GM19025 (cell line): ENCODE measurements at regions not wholly inside any gene's neighbourhood (a gene's known extent, or its start where the extent isn't known, plus 50 kb on each side); places are given as distances from the start of the nearest gene placed in this dataset.
"Not testable (repeated sequence)": the region's sequence is repeated elsewhere in the genome, so short reads cannot be mapped to it uniquely, and the experiment has no call there.

ENCODE experiments used
- ATAC-seq: cut with Tn5 transposase; IDR thresholded peaks from one replicate; pipeline ENCODE4 v1.9.1; 2021; ENCODE audit warnings: mild to moderate bottlenecking, low read depth, moderate library complexity; ENCODE audit not compliant: unreplicated experiment

- ATAC-seq: no peak
These were observed 180.4 kb downstream of the SMAD6 start for GRCh38 chr15:66882251-66883020.

DNA sequence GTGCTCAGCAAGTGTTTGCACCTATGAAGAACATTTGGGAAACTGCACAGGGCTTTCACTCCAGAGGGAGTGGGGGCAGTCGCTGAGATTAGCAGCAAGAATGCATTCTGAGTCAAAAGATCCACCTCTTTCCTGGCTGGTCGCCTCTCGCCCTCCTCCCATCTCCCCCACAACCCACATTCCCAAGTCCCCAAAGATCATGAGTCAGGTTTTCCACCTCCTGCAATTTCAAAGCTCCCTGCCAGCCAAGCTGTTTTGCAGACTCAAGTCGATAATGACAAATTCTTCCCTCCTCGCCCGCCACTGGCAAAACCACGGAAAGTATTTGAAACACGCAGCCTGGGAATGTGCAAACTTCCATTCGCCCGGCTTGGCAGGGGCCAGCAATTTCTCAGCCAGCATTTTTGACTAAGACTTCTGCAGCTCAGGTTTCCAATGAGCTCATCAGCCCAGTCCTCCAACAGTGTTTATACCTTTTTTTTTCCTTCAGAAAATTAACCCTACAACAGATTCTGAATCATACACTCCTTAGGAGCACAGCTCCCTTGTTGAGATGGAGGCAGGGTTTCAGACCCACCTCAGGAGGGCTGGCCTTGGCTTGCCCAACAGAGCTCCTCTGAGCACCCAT, 181.4 kb downstream of the SMAD6 start:
- no peak for ATAC-seq

- ATAC-seq: no peak
These were observed 181.2 kb upstream of the SMAD3 start for GRCh38 chr15:66884115-66884622.

DNA sequence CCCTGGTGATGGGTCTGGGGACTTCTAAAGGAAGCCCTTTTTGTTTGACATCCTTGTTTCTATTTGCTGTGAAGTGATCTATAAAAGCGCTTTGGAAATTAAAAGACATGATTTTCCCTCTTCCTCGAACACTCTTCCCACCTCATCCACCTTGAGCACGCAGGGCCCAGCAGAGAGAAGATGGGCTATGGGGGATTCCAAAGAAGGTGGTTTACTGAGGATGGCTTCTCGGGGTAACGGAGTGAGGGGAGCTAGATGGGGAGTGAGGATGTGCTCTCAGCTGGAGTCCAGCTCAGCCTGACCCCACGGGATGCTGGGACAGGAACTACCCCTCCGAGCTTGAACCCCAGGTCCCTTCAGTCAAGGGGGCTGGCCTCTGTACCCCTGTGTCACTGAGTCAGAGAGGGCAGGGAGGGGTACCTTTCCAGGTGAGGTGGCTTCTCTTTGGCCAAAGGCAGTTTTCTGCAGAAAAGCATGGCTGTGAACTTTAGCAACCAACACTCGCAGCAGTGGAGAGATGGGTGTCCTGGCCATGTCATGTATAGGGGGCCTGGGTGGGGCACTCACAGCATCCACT, 180.7 kb upstream of the SMAD3 start:
- no peak for ATAC-seq

GRCh38 chr15:66885281-66885915, 180.0 kb upstream of the SMAD3 start:
- no peak for ATAC-seq

DNA sequence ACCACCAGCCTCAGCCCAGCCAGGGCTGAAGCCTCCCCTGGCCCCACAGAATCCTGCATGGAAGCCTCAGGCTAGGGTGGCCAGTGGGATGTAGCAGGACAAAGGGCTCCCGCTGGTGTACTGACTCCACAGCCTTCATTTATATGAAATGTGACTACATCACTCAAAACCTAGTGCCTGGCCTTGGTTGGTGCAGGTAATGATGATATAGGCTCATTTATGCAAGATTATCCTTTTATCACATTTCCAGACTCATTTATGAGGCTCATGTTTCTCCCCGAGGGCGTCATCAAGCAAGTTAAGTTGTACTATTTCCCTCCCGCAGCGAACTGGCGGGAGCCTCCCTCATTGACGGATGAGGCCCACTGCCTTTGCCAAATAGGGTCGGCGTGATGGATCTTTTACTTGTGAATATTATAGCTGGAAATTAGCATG, 179.1 kb upstream of the SMAD3 start:
- no peak for ATAC-seq

DNA sequence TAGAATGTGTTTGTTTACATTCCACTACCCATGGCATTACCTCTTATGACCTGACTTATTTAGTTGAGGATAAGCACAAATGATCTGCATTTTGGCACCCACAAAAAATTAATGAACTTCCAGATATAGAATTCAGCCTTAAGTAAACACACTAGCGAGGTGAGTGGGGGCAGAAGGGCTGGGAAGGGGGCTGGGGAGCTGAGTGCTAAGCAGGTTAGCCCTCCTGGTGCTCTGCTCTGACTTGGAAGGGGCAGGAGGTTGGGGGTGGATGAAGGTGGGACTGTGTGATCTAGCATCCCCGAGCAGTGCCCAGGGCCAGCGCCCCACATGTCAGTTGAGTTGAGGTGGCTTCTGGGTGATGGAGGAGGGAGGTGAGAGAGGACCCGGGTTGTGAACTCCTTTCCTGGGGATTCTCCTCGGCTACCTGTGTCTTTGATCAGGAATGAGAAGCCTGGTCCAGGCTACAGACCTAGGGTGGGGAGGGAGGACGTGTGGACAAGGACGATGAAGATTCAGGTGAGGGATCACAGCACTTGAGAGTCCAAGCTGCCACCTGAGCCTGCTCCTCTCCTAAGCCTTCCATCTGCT, 178.6 kb upstream of the SMAD3 start:
- ATAC-seq: no peak

DNA sequence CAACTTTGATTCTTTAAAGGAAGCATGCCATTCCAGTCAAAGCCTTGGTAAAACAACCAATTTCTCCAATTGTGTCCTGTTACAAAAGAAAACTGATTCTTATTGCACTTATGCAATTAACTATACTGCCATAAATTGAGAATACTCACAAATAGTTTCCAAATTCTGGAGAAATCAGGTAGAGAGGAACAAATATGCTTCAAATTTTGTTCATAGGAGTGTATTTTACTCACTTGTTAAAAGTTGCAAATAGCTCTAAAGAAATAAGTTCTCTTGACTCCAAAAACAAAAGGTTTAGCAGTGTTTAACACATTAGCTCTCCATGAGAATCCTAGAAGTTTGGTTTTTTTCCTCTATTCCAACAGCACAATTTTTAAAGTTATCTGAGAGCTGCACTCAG, 176.1 kb upstream of the SMAD3 start:
- not testable (repeated sequence) for ATAC-seq

- no peak for ATAC-seq
These were observed 173.6 kb upstream of the SMAD3 start for GRCh38 chr15:66891776-66892175.

- ATAC-seq: no peak
These were observed 172.1 kb upstream of the SMAD3 start for GRCh38 chr15:66893294-66893693.

- no peak for ATAC-seq
These were observed 171.0 kb upstream of the SMAD3 start for GRCh38 chr15:66894363-66894762.

GRCh38 chr15:66894986-66895780, 170.2 kb upstream of the SMAD3 start:
- ATAC-seq: no peak

DNA sequence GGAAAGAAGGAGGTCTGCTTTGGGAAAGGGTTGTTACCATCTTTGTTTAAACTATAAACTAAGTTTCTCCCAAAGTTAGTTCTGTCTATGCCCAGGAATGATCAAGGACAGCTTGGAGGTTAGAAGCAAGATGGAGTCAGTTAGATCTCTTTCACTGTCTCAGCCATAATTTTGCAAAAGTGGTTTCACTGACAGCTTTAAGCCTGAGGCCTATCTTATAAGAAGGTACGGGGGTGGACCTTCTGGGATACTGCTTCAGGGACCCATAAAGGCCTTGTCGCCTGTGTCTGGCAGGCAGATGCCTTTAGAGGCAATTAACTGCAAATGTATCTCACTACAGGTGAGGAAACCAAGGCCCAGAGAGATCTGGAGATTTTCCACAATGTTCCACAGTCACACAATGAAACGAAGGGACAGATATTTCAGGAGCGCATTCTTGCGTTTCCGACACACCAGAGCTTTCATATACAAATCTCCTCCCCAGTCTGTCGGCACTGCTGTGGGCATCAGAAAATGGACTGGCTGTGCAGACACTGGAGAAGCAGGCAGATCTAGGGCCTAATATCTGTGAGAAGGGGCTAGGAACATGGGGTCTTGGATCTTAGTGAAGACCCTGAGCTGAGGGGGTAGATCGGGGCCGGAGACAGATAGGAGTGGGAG, 169.5 kb upstream of the SMAD3 start:
- no peak for ATAC-seq

DNA sequence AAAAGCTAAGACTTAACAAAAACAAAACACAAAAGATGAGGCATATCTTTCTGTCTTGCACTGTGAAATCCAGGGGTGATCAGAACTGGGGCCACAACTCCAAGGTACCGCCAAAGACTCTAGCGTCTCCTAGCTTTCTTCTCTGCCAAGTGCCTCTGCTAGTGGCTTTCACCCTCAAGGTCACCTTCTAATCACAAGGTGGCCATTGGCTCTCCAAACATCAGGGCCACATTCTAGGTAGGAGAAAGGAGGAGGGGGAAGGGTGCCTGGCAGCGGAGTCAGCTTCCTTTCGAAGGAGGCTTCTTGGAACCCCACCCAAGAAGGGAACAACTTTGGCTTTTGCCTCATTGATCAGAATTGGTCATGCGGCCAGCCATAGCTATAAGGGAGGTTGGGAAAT, 168.8 kb upstream of the SMAD3 start:
- ATAC-seq: no peak

DNA sequence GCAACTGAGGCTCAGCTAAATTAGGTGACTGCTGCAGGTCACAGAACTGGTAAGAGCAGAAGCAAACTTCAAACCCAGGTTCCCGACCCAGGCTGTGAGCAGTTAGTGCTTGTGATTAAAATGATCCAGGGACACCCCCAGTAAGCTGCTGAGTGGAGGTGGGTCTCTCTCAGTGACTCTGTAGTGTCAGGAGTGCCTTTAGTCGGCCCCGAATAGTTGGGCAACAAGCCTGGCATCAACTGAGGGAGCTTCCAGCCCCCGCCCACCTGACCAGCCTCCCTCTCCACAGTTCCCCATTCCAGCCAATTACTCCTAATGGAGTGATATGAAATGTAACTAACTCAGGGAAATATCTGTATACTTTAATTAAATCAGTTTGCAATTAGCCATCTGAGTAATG, 168.0 kb upstream of the SMAD3 start:
- no peak for ATAC-seq

DNA sequence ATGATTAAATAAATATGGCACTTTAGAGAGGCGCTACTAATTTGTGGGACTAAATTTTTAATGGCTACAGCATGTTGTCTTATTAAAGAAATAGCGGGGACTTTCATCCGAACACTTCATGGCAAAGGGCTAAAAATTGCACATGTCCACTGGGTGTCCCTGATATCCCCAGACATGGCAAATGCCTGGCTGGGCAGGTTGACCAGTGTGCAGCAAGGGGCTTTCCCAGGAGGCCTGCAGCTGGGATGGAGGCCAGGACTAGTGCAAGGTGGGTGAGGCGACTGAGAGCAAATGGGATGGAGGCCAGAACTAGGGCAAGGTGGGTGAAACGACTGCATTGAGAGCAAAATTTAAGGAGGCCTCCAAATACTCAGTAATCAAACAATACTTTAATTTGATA, 167.4 kb upstream of the SMAD3 start:
- no peak for ATAC-seq

- ATAC-seq: no peak
These were observed 166.6 kb upstream of the SMAD3 start for GRCh38 chr15:66898656-66899386.

DNA sequence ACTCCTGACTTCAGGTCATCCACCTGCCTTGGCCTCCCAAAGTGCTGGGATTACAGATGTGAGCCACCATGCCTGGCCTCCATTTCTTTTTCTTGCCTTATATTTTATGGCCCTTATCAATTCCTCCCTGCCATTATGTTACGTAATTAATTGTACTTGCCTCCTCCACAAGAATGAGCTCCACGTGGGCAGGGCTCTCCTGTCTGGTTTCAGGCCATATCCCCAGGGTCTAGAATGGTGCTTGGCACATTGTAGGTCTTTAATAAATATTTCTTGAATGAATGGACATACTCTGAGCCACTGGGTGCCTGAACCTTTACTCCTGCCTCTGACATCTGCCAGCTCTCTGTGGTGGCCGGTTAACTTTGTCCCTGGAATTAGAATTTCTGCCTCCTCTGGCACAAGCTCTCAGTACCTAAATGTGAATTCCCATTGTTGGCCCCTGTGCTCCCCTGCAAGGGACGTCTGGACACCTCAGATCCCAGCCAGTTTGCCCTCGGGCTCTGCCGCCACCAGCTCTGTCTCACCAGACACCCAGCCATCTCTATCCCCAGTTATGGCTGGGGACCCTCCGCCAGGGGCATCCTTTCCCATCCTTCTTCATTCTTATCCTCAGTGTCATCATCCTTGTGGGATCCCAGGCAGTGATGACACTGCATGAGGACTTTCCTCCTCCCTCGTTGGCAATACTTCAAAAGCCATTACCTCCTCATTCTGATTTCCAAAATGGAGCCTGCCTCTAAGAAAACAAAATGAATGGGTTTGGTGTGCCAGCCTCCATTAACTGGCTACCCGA, 165.6 kb upstream of the SMAD3 start:
- no peak for ATAC-seq
